Astrocyte (in vitro differentiated cells and primary cell): ENCODE measurements at regions not wholly inside any gene's neighbourhood (a gene's known extent, or its start where the extent isn't known, plus 50 kb on each side); places are given as distances from the start of the nearest gene placed in this dataset.

Experiments
- DNase-seq: peaks from one replicate; pipeline ENCODE4 v3.0.0-alpha.2; 2010; ENCODE audit warnings: low read depth
- FAIRE-seq: peaks from 2 replicates; lab custom pipeline; 2011; peaks lifted over from hg19 to GRCh38; lab: Jason Lieb, UNC
- H2AFZ ChIP-seq: 2 replicates; pipeline ENCODE4 v1.6.0; 2012; ENCODE audit warnings: low read depth, low read length, inconsistent platforms
- H3K27ac ChIP-seq: 2 replicates; pipeline ENCODE4 v1.5.1; 2011; ENCODE audit warnings: low read depth, low read length, inconsistent platforms
- H3K27me3 ChIP-seq: 2 replicates; pipeline ENCODE4 v1.6.0; 2011; ENCODE audit warnings: low read length, inconsistent platforms; ENCODE audit not compliant: insufficient read depth
- H3K36me3 ChIP-seq: 2 replicates; pipeline ENCODE4 v1.5.1; 2011; ENCODE audit warnings: low read length, inconsistent platforms; ENCODE audit not compliant: insufficient read depth
- H3K4me1 ChIP-seq: 2 replicates; pipeline ENCODE4 v1.5.1; 2011; ENCODE audit warnings: low read length, inconsistent platforms; ENCODE audit not compliant: insufficient read depth
- H3K4me2 ChIP-seq: 2 replicates; pipeline ENCODE4 v1.6.0; 2012; ENCODE audit warnings: low read length, inconsistent platforms
- H3K4me3 ChIP-seq: 2 replicates; pipeline ENCODE4 v1.5.1; 2011; ENCODE audit warnings: low read depth, mild to moderate bottlenecking, low read length, inconsistent platforms; ENCODE audit not compliant: insufficient read depth
- H3K79me2 ChIP-seq: 2 replicates; pipeline ENCODE4 v1.6.0; 2012; ENCODE audit warnings: mild to moderate bottlenecking, low read length, inconsistent platforms; ENCODE audit not compliant: insufficient read depth
- H3K9ac ChIP-seq: 2 replicates; pipeline ENCODE4 v1.6.0; 2012; ENCODE audit warnings: mild to moderate bottlenecking, low read length, inconsistent platforms
- H3K9me3 ChIP-seq: 2 replicates; pipeline ENCODE4 v1.5.1; 2012; ENCODE audit warnings: low read depth, mild to moderate bottlenecking, low read length, inconsistent platforms; ENCODE audit not compliant: insufficient read depth
- H4K20me1 ChIP-seq: 2 replicates; pipeline ENCODE4 v1.6.0; 2012; ENCODE audit warnings: low read length, inconsistent platforms; ENCODE audit not compliant: insufficient read depth
- H3K27ac Mint-ChIP-seq: one replicate; pipeline ENCODE4 v1.8.0; 2021; ENCODE audit warnings: mild to moderate bottlenecking, mixed read lengths; ENCODE audit not compliant: unreplicated experiment
- H3K27me3 Mint-ChIP-seq: one replicate; pipeline ENCODE4 v1.8.0; 2021; ENCODE audit warnings: low read depth, mixed read lengths; ENCODE audit not compliant: unreplicated experiment
- H3K36me3 Mint-ChIP-seq: one replicate; pipeline ENCODE4 v1.8.0; 2021; ENCODE audit warnings: low read depth, mixed read lengths; ENCODE audit not compliant: unreplicated experiment
- H3K4me1 Mint-ChIP-seq: one replicate; pipeline ENCODE4 v1.8.0; 2021; ENCODE audit warnings: low read depth, mixed read lengths; ENCODE audit not compliant: unreplicated experiment
- H3K4me3 Mint-ChIP-seq: one replicate; pipeline ENCODE4 v1.8.0; 2021; ENCODE audit warnings: mild to moderate bottlenecking, moderate library complexity, mixed read lengths; ENCODE audit not compliant: unreplicated experiment
- H3K9me3 Mint-ChIP-seq: one replicate; pipeline ENCODE4 v1.8.0; 2021; ENCODE audit warnings: mild to moderate bottlenecking, mixed read lengths; ENCODE audit not compliant: unreplicated experiment
- CTCF ChIP-seq: IDR thresholded peaks from 2 replicates; pipeline ENCODE4 v1.5.1; 2011; ENCODE audit warnings: low read depth, mild to moderate bottlenecking, inconsistent platforms, low read length, moderate library complexity; ENCODE audit not compliant: insufficient read depth
- EZH2 ChIP-seq: IDR thresholded peaks from 2 replicates; pipeline ENCODE4 v1.6.1; 2012; ENCODE audit warnings: mild to moderate bottlenecking, low read length, inconsistent platforms; ENCODE audit not compliant: insufficient read depth

DNA sequence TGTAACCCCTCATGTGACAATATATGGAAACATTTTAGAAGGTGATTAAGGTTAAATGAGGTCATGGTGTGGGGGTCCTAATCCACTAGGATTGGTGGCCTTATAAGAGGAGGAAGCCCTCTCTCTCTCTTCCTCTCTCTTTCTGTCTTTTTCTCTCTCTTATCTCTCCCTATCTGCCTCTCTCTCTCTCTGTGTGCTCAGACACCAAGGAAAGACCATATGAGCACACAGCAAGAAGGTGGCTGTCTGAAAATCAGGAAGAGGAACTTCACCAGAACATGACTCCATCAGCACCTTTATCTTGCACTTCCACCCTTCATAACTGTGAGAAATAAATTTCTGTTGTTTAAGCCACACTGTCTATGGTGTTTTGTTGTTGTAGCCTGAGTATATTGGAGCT lies 1472.2 kb downstream of the PCDH7 start:
- Histone ChIP-seq H3K79me2 (no peaks in the 10 kb centered on the region), H3K4me2 (no peak overlapping the region), H3K36me3 (no peaks in the 10 kb centered on the region), H3K27me3 (no peaks in the 10 kb centered on the region), H3K9ac (no peak overlapping the region), H3K4me1 (no peaks in the 10 kb centered on the region), H4K20me1 (no peaks in the 10 kb centered on the region), H3K9me3 (no peaks in the 10 kb centered on the region), H3K4me3 (no peak overlapping the region), H3K27ac (no peak overlapping the region), H2AFZ (no peak overlapping the region)
- TF ChIP-seq CTCF (no peak), EZH2 (no peak)
- DNase-seq (no peak), FAIRE-seq (no peak)
- no peaks in the 10 kb centered on the region for H3K9me3 Mint-ChIP-seq
- H3K4me1 Mint-ChIP-seq = peaks cover 2% of the 10 kb centered on the region
- H3K27ac Mint-ChIP-seq = no peak overlapping the region
- H3K36me3 Mint-ChIP-seq = no peaks in the 10 kb centered on the region
- H3K4me3 Mint-ChIP-seq = no peak overlapping the region
- H3K27me3 Mint-ChIP-seq = no peaks in the 10 kb centered on the region

DNA sequence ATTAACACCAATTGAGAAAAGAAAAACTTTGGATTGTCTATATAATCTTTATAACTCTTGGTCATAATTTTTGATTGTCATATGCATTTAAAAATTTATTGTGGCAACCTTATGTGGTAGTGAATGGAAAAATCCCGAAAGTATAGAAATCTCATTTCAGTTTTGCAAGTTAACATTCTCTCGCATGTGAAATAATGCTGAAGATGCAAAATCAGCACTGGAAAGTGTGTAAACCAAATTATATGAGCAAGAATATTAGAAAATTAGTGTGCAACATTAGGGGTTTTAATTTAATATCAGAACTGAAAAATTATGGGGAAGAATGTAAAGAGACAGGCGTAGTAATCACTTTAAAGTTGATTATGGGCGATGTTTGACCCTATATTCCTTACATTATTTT lies 1472.8 kb downstream of the PCDH7 start:
- H3K9me3 ChIP-seq = no peaks in the 10 kb centered on the region
- H2AFZ ChIP-seq = no peak overlapping the region
- no peaks in the 10 kb centered on the region for H3K4me1 ChIP-seq
- no peaks in the 10 kb centered on the region for H3K9me3 Mint-ChIP-seq
- no peak for TF ChIP-seq CTCF
- no peak for TF ChIP-seq EZH2
- H4K20me1 ChIP-seq = no peaks in the 10 kb centered on the region
- FAIRE-seq (no peak), DNase-seq (no peak)
- no peak overlapping the region for H3K4me3 Mint-ChIP-seq
- no peak overlapping the region for H3K27ac ChIP-seq
- H3K36me3 ChIP-seq = no peaks in the 10 kb centered on the region
- no peak overlapping the region for H3K27ac Mint-ChIP-seq
- H3K4me3 ChIP-seq = no peak overlapping the region
- H3K4me1 Mint-ChIP-seq = peaks cover 2% of the 10 kb centered on the region
- no peaks in the 10 kb centered on the region for H3K36me3 Mint-ChIP-seq
- H3K4me2 ChIP-seq = no peak overlapping the region
- H3K79me2 ChIP-seq = no peaks in the 10 kb centered on the region
- no peaks in the 10 kb centered on the region for H3K27me3 ChIP-seq
- H3K9ac ChIP-seq = no peak overlapping the region
- no peaks in the 10 kb centered on the region for H3K27me3 Mint-ChIP-seq

DNA sequence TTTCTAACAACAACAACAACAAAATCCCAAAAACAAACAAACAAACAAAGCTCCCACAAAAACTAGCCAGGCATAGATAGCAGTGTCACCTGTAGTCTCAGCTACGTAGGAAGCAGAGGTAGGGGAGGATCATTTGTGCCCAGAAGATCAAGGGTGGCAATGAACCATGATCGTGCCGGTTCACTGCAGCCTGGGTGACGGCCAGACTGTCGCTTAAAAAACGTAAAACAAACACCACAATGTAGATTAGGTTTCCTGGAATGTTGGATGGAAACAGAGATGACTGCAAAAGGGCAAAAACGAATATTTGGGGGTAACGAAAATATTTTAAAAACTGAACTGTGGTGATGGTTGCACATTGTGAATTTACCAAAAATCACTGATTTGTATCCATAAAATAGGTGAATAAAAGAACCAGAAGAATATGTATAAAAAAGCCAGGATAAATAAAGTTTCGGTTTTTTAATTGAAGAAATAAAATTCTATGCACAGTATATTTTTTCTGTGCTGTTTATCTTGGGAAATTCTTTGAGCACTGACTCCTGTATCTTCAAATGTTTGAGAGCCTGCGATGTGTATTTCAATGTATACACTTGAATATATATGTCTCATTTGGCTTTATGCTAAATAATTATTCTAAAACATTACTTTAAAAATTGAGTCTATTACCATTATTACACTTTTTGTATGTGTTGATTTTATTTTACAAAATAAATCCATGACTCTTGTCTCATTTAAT lies 1477.0 kb downstream of the PCDH7 start:
- FAIRE-seq (no peak), DNase-seq (no peak)
- H4K20me1 ChIP-seq = no peaks in the 10 kb centered on the region
- H3K27ac Mint-ChIP-seq = no peak overlapping the region
- H3K79me2 ChIP-seq = no peaks in the 10 kb centered on the region
- H3K27ac ChIP-seq = no peak overlapping the region
- no peaks in the 10 kb centered on the region for H3K36me3 Mint-ChIP-seq
- H3K4me3 ChIP-seq = no peak overlapping the region
- no peak overlapping the region for H2AFZ ChIP-seq
- no peak overlapping the region for H3K9ac ChIP-seq
- TF ChIP-seq EZH2 = no peak
- TF ChIP-seq CTCF = no peak
- no peak overlapping the region for H3K4me3 Mint-ChIP-seq
- no peaks in the 10 kb centered on the region for H3K9me3 ChIP-seq
- no peaks in the 10 kb centered on the region for H3K27me3 ChIP-seq
- H3K9me3 Mint-ChIP-seq = no peaks in the 10 kb centered on the region
- H3K36me3 ChIP-seq = no peaks in the 10 kb centered on the region
- no peaks in the 10 kb centered on the region for H3K4me1 ChIP-seq
- H3K4me1 Mint-ChIP-seq = no peaks in the 10 kb centered on the region
- H3K4me2 ChIP-seq = no peak overlapping the region
- H3K27me3 Mint-ChIP-seq = no peaks in the 10 kb centered on the region
